Type B pancreatic cell (in vitro differentiated cells): ENCODE measurements at regions not wholly inside any gene's neighbourhood (a gene's known extent, or its start where the extent isn't known, plus 50 kb on each side); places are given as distances from the start of the nearest gene placed in this dataset.

Source experiments
- DNase-seq: peaks from one replicate; pipeline ENCODE4 v3.0.0; 2021; ENCODE audit warnings: mixed read lengths; ENCODE audit not compliant: unreplicated experiment; ENCODE audit errors: extremely low spot score
- H3K27ac Mint-ChIP-seq: 2 replicates; pipeline ENCODE4 v1.8.0; 2021; ENCODE audit warnings: mild to moderate bottlenecking, mixed read lengths
- H3K27me3 Mint-ChIP-seq: 2 replicates; pipeline ENCODE4 v1.8.0; 2021; ENCODE audit warnings: mixed read lengths
- H3K36me3 Mint-ChIP-seq: 2 replicates; pipeline ENCODE4 v1.8.0; 2021; ENCODE audit warnings: mixed read lengths
- H3K4me1 Mint-ChIP-seq: one replicate; pipeline ENCODE4 v1.8.0; 2021; ENCODE audit warnings: mixed read lengths; ENCODE audit not compliant: unreplicated experiment
- H3K4me3 Mint-ChIP-seq: 2 replicates; pipeline ENCODE4 v1.8.0; 2021; ENCODE audit warnings: mild to moderate bottlenecking, mixed read lengths
- H3K9me3 Mint-ChIP-seq: 2 replicates; pipeline ENCODE4 v1.8.0; 2021; ENCODE audit warnings: mixed read lengths
- TF ChIP-seq, protein P1 (sequence below): fragments of 200-600 bp; sonication (generic); conservative IDR thresholded peaks from 2 replicates; pipeline ENCODE4 v1.5.0; 2021; ENCODE audit warnings: antibody characterized with exemption, mild to moderate bottlenecking

- no peak for DNase-seq
- Mint-ChIP-seq H3K27ac (no peak overlapping the region), H3K4me3 (no peak overlapping the region), H3K36me3 (no peaks in the 10 kb centered on the region), H3K9me3 (no peaks in the 10 kb centered on the region), H3K4me1 (peaks cover 6% of the 10 kb centered on the region), H3K27me3 (peaks cover 3% of the 10 kb centered on the region)
- TF ChIP-seq, protein P1, sequence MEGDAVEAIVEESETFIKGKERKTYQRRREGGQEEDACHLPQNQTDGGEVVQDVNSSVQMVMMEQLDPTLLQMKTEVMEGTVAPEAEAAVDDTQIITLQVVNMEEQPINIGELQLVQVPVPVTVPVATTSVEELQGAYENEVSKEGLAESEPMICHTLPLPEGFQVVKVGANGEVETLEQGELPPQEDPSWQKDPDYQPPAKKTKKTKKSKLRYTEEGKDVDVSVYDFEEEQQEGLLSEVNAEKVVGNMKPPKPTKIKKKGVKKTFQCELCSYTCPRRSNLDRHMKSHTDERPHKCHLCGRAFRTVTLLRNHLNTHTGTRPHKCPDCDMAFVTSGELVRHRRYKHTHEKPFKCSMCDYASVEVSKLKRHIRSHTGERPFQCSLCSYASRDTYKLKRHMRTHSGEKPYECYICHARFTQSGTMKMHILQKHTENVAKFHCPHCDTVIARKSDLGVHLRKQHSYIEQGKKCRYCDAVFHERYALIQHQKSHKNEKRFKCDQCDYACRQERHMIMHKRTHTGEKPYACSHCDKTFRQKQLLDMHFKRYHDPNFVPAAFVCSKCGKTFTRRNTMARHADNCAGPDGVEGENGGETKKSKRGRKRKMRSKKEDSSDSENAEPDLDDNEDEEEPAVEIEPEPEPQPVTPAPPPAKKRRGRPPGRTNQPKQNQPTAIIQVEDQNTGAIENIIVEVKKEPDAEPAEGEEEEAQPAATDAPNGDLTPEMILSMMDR, result no peak
These were observed 397.4 kb downstream of the FOXO1 start for GRCh38 chr13:40269086-40269485.

DNA sequence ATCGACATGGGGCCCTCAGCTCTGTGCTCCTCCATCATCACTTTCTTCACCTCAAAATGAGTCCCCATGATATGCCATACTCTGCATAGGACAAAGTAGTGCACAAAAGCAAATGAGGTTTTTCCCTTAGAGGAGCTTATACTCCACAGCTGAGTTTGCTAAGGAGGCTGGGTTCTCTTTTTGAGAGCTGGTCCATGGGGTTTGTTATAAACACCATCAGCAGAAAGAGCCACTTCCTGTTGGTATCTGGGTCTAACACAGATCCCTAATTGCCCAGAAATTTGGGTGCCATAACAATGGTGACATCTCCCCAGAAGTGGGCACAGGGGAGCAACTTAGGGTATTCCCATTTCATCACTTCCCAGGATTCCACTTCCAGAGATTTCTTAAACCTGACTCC lies 395.7 kb downstream of the FOXO1 start:
- Mint-ChIP-seq H3K4me3 (no peak overlapping the region), H3K36me3 (no peaks in the 10 kb centered on the region), H3K9me3 (peaks cover 5% of the 10 kb centered on the region)

DNA sequence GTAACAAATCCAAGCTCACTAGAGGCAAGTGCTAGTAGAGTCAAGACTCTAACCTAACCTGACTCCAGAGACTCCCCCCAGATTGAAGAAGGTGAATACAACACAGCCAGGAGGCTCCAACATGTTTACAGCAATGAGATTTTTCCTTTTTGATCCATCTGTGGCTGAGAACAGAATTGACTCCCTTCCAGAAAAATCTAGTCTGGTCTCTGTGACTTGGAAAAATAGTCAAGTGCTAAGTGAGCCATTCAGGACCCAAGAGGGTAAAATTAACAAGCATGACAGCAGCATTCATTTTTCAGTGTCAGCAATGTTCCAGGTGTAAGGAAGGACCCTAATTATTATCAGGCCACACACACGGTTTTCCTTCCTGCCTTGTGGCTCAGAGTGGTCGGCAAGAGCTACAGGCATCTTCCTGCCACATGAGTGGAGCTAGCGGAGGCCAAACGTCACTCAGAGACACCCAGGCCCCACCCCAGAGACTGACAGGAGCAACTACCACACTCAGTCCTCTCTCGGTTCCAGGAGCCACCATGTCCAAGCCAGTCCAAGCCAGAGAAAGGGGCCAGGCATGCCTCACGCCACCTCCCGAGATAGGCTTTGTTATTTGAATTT lies 395.1 kb downstream of the FOXO1 start:
- H3K27ac Mint-ChIP-seq, result no peak overlapping the region
- peaks cover 5% of the 10 kb centered on the region for H3K9me3 Mint-ChIP-seq

More for the DNA sequence above, 395.7 kb downstream of the FOXO1 start:
- Mint-ChIP-seq H3K27me3 (peaks cover 3% of the 10 kb centered on the region), H3K4me1 (peaks cover 21% of the 10 kb centered on the region), H3K27ac (no peak overlapping the region)
- DNase-seq, result no peak
- TF ChIP-seq, protein P1, result no peak

DNA sequence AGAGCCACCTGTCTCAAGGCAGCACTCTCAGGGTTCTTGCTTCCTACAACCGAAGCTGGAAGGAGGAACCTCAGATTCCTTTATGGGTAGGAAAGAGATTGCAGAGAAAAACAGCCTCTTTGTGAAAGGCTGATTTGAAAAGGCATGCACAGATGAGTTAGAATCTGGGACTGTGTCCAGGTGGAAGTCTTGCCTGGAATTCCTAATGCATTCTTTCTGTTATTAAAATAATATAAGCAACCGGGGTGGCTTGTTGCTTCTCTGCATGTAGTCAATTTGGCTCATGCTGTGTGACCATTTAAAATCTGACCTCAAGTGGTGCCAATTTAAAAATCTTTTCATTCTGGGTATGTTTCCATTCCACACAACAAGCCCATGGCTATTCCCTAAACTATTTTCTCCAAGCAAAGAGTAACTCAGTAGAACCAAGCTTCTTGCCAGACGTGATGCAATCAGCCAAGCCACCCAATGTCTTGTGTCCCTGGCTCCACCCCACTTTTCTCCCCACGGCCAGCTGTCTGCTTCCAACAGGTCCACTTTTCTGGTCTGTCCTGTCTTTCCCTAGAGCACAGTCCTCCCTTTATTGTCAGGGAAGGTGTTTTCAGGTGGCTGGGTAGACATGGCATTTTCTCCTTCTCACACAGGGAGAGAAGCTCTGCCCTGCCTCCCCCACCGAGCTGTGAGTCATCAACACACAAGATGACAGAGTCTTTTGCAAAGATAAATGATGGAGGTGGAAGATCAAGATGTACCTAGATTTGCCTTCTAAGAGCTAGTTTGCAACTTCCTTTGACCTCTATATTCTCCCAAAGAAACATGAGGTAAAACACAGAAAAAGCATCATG lies 394.3 kb downstream of the FOXO1 start:
- H3K4me3 Mint-ChIP-seq, result no peak overlapping the region
- no peak for DNase-seq
- TF ChIP-seq, protein P1, result no peak
- peak overlapping the region; percentile 73 for H3K27ac Mint-ChIP-seq
- peaks cover 5% of the 10 kb centered on the region for H3K27me3 Mint-ChIP-seq
- H3K36me3 Mint-ChIP-seq, result no peaks in the 10 kb centered on the region
- peaks cover 5% of the 10 kb centered on the region for H3K9me3 Mint-ChIP-seq
- peaks cover 24% of the 10 kb centered on the region for H3K4me1 Mint-ChIP-seq

More for the DNA sequence above, 395.1 kb downstream of the FOXO1 start:
- Mint-ChIP-seq H3K36me3 (no peaks in the 10 kb centered on the region), H3K4me3 (no peak overlapping the region), H3K27me3 (peaks cover 3% of the 10 kb centered on the region), H3K4me1 (peaks cover 21% of the 10 kb centered on the region)
- TF ChIP-seq, protein P1, result no peak
- no peak for DNase-seq

GRCh38 chr13:40272776-40273139 lies 393.7 kb downstream of the FOXO1 start:
- no peak for DNase-seq
- Mint-ChIP-seq H3K27me3 (peaks cover 6% of the 10 kb centered on the region), H3K9me3 (peaks cover 5% of the 10 kb centered on the region), H3K4me3 (no peak overlapping the region), H3K4me1 (peaks cover 27% of the 10 kb centered on the region), H3K36me3 (no peaks in the 10 kb centered on the region), H3K27ac (no peak overlapping the region)
- TF ChIP-seq, protein P1, result no peak
